H9 (cell line): ENCODE measurements at regions not wholly inside any gene's neighbourhood (a gene's known extent, or its start where the extent isn't known, plus 50 kb on each side); places are given as distances from the start of the nearest gene placed in this dataset.

Source experiments
- DNase-seq: peaks from one replicate; pipeline ENCODE4 v3.0.0-alpha.2; 2017
- H2AFZ ChIP-seq: one replicate; pipeline ENCODE4 v1.6.1; 2013; ENCODE audit warnings: mild to moderate bottlenecking, low read length, control low read depth, moderate library complexity
- H2AK5ac ChIP-seq: 2 replicates; pipeline ENCODE4 v1.6.1; 2013; ENCODE audit warnings: low read length, control low read depth, mixed read lengths; ENCODE audit not compliant: insufficient read length
- H2BK120ac ChIP-seq: one replicate; pipeline ENCODE4 v1.6.1; 2013; ENCODE audit warnings: low read depth, mild to moderate bottlenecking, low read length, control low read depth, inconsistent platforms; ENCODE audit not compliant: poor library complexity, severe bottlenecking
- H2BK12ac ChIP-seq: 2 replicates; pipeline ENCODE4 v1.6.1; 2013; ENCODE audit warnings: low read length, control low read depth, mixed read lengths, low read depth; ENCODE audit not compliant: insufficient read length
- H2BK15ac ChIP-seq: 2 replicates; pipeline ENCODE4 v1.6.1; 2013; ENCODE audit warnings: low read depth, low read length, control low read depth
- H2BK20ac ChIP-seq: one replicate; pipeline ENCODE4 v1.6.1; 2013; ENCODE audit warnings: low read depth, mild to moderate bottlenecking, low read length, control low read depth, inconsistent platforms; ENCODE audit not compliant: poor library complexity, severe bottlenecking
- H2BK5ac ChIP-seq: 2 replicates; pipeline ENCODE4 v1.6.1; 2013; ENCODE audit warnings: low read length, control low read depth, mixed read lengths; ENCODE audit not compliant: insufficient read length
- H3K14ac ChIP-seq: 2 replicates; pipeline ENCODE4 v1.6.1; 2013; ENCODE audit warnings: low read length, control low read depth; ENCODE audit not compliant: insufficient read depth
- H3K18ac ChIP-seq: 2 replicates; pipeline ENCODE4 v1.6.1; 2013; ENCODE audit warnings: low read depth, mild to moderate bottlenecking, mixed read lengths, low read length, control low read depth; ENCODE audit not compliant: insufficient read length
- H3K23ac ChIP-seq: 2 replicates; pipeline ENCODE4 v1.6.1; 2013; ENCODE audit warnings: low read length, control low read depth, mixed read lengths, low read depth; ENCODE audit not compliant: insufficient read length
- H3K23me2 ChIP-seq: 2 replicates; pipeline ENCODE4 v1.6.1; 2013; ENCODE audit warnings: low read depth, mild to moderate bottlenecking, mixed read lengths, low read length, control low read depth; ENCODE audit not compliant: insufficient read length, poor library complexity, severe bottlenecking
- H3K27ac ChIP-seq: 2 replicates; pipeline ENCODE4 v1.5.1; 2013; ENCODE audit warnings: low read length, control low read depth, mixed read lengths, low read depth; ENCODE audit not compliant: insufficient read length
- H3K27me3 ChIP-seq: 2 replicates; pipeline ENCODE4 v1.6.1; 2013; ENCODE audit warnings: low read length, control low read depth, inconsistent platforms; ENCODE audit not compliant: insufficient read depth
- H3K4ac ChIP-seq: 2 replicates; pipeline ENCODE4 v1.6.1; 2013; ENCODE audit warnings: low read depth, mild to moderate bottlenecking, control low read depth, inconsistent platforms, low read length, moderate library complexity
- H3K4me1 ChIP-seq: 2 replicates; pipeline ENCODE4 v1.6.1; 2013; ENCODE audit warnings: low read length, control low read depth, inconsistent platforms; ENCODE audit not compliant: insufficient read depth
- H3K4me2 ChIP-seq: 2 replicates; pipeline ENCODE4 v1.6.1; 2013; ENCODE audit warnings: low read length, control low read depth, mixed read lengths; ENCODE audit not compliant: insufficient read length, insufficient read depth
- H3K56ac ChIP-seq: 2 replicates; pipeline ENCODE4 v1.6.1; 2013; ENCODE audit warnings: low read depth, mild to moderate bottlenecking, mixed read lengths, low read length, control low read depth; ENCODE audit not compliant: insufficient read length
- H3K79me1 ChIP-seq: 2 replicates; pipeline ENCODE4 v1.6.1; 2013; ENCODE audit warnings: low read depth, mild to moderate bottlenecking, moderate library complexity, low read length, control low read depth, inconsistent platforms; ENCODE audit not compliant: insufficient read depth, poor library complexity, severe bottlenecking
- H3K79me2 ChIP-seq: 2 replicates; pipeline ENCODE4 v1.6.1; 2013; ENCODE audit warnings: low read length, control low read depth, inconsistent platforms; ENCODE audit not compliant: insufficient read depth
- H3K9ac ChIP-seq: 2 replicates; pipeline ENCODE4 v1.6.1; 2013; ENCODE audit warnings: low read length, control low read depth, mixed read lengths; ENCODE audit not compliant: insufficient read length; ENCODE audit errors: extremely low read depth
- H3K9me3 ChIP-seq: one replicate; pipeline ENCODE4 v1.6.1; 2013; ENCODE audit warnings: low read depth, low read length, inconsistent platforms; ENCODE audit not compliant: control insufficient read depth
- H3T11ph ChIP-seq: one replicate; pipeline ENCODE4 v1.6.1; 2013; ENCODE audit warnings: mild to moderate bottlenecking, low read length, control low read depth, inconsistent platforms
- H4K20me1 ChIP-seq: one replicate; pipeline ENCODE4 v1.6.1; 2013; ENCODE audit not compliant: control insufficient read depth, insufficient read length, insufficient read depth
- H4K5ac ChIP-seq: 2 replicates; pipeline ENCODE4 v1.6.1; 2013; ENCODE audit warnings: low read depth, mild to moderate bottlenecking, mixed read lengths, low read length, control low read depth; ENCODE audit not compliant: insufficient read length
- H4K8ac ChIP-seq: replicated peaks from 2 replicates; pipeline ENCODE4 v1.6.1; 2013; ENCODE audit warnings: low read length, control low read depth, mixed read lengths, low read depth; ENCODE audit not compliant: insufficient read length
- H4K91ac ChIP-seq: 2 replicates; pipeline ENCODE4 v1.6.1; 2013; ENCODE audit warnings: low read depth, mild to moderate bottlenecking, moderate library complexity, mixed read lengths, low read length, control low read depth; ENCODE audit not compliant: insufficient read length
- H3K27ac Mint-ChIP-seq, 3 experiments: 2 replicates in 2 of 3; 3 replicates in 1 of 3; pipeline ENCODE4 v1.8.0; 2020 to 2021; ENCODE audit warnings: mixed read lengths in 3 of 3, mild to moderate bottlenecking in 1 of 3, moderate library complexity in 1 of 3
- H3K27me3 Mint-ChIP-seq: 2 replicates; pipeline ENCODE4 v1.8.0; 2021; ENCODE audit warnings: low read depth, mild to moderate bottlenecking, moderate library complexity, mixed read lengths
- H3K36me3 Mint-ChIP-seq, 3 experiments: 2 replicates in 2 of 3; 3 replicates in 1 of 3; pipeline ENCODE4 v1.8.0; 2020 to 2021; ENCODE audit warnings: low read depth in 3 of 3, mixed read lengths in 3 of 3; ENCODE audit not compliant: insufficient read depth in 1 of 3
- H3K4me1 Mint-ChIP-seq, 2 experiments: 2 replicates each; pipeline ENCODE4 v1.8.0; 2020; ENCODE audit warnings: mixed read lengths in 2 of 2
- H3K4me3 Mint-ChIP-seq, 2 experiments: 2 replicates in 1 of 2; 3 replicates in 1 of 2; pipeline ENCODE4 v1.8.0; 2020 to 2021; ENCODE audit warnings: mild to moderate bottlenecking in 2 of 2, mixed read lengths in 2 of 2, moderate library complexity in 1 of 2
- H3K9me3 Mint-ChIP-seq, 2 experiments: 2 replicates in 1 of 2; 3 replicates in 1 of 2; pipeline ENCODE4 v1.8.0; 2020; ENCODE audit warnings: mild to moderate bottlenecking in 2 of 2, mixed read lengths in 2 of 2, moderate library complexity in 1 of 2
- CTCF ChIP-seq: fragments of 200-600 bp; sonication (generic); conservative IDR thresholded peaks from 3 replicates; pipeline ENCODE4 v1.8.0; 2021; ENCODE audit warnings: antibody characterized with exemption, mild to moderate bottlenecking
- WGBS: extraction: QIAGEN DNeasy Blood & Tissue Kit; methylation state at CpG from one replicate; pipeline ENCODE4 v1.1.7; 2013; ENCODE audit warnings: missing lambda C conversion rate, low lambda C conversion rate, mixed read lengths; ENCODE audit not compliant: insufficient read length; ENCODE audit errors: extremely low coverage; 5-methylcytosine and 5-hydroxymethylcytosine counted together

- Mint-ChIP-seq H3K9me3 (no peaks in the 10 kb centered on the region), H3K4me1 (peaks cover 13 to 14% of the 10 kb centered on the region in 2 experiments), H3K36me3 (no peaks in the 10 kb centered on the region; a peak in 1 of 7 replicates), H3K27me3 (peaks cover 2% of the 10 kb centered on the region; the same call in 1 of the 2 replicates), H3K4me3 (no peak overlapping the region), H3K27ac (no peak overlapping the region)
- Histone ChIP-seq H2BK15ac (no peak overlapping the region), H4K5ac (no peak overlapping the region), H4K8ac (no peak overlapping the region), H3K79me1 (no peaks in the 10 kb centered on the region), H3K23ac (no peak overlapping the region), H3K9me3 (no peaks in the 10 kb centered on the region), H3K9ac (no peak overlapping the region), H2BK20ac (no peak overlapping the region), H3K4me2 (no peak overlapping the region), H2BK12ac (no peak overlapping the region), H3K18ac (no peak overlapping the region), H2AFZ (no peak overlapping the region), H4K91ac (no peak overlapping the region), H2BK120ac (no peak overlapping the region), H2AK5ac (no peak overlapping the region), H2BK5ac (no peak overlapping the region), H3K23me2 (no peaks in the 10 kb centered on the region), H3K79me2 (no peaks in the 10 kb centered on the region), H3K56ac (no peak overlapping the region), H3K4me1 (no peaks in the 10 kb centered on the region), H3T11ph (no peak overlapping the region), H3K27ac (no peak overlapping the region), H3K4ac (no peak overlapping the region), H4K20me1 (no peaks in the 10 kb centered on the region), H3K27me3 (no peaks in the 10 kb centered on the region), H3K14ac (no peak overlapping the region)
- DNase-seq: no peak
- TF ChIP-seq CTCF: no peak
- WGBS: no CpG with 5 or more reads among the region's 4 CpGs
These were observed 76.2 kb downstream of the RIN2 start for GRCh38 chr20:19834287-19834686.
